Naive thymus-derived CD8-positive, alpha-beta T cell (primary cell): ENCODE measurements at regions not wholly inside any gene's neighbourhood (a gene's known extent, or its start where the extent isn't known, plus 50 kb on each side); places are given as distances from the start of the nearest gene placed in this dataset.
"Not testable (repeated sequence)": the region's sequence is repeated elsewhere in the genome, so short reads cannot be mapped to it uniquely, and the experiment has no call there.

Source experiments
- ATAC-seq, 2 donors: fragments of 150-1000 bp; cut with Tn5 transposase in 1 of 2; sonication (Bioruptor Pico), chemical (Tn5 transposase) in 1 of 2; 1 replicate in 1 of 2; 2 replicates in 1 of 2; pipeline ENCODE4 v1.10.0; 2021; ENCODE audit warnings: mild to moderate bottlenecking in 2 of 2, moderate library complexity in 2 of 2
- POLR2A ChIA-PET: fragments of 350-600 bp; sonication (Branson Sonifier 250); formaldehyde crosslinking; loops from one replicate; lab custom pipeline; 2021; ENCODE audit warnings: antibody characterized with exemption; lab: Charles Lee
- DNase-seq, 10 donors: peaks; one replicate each; pipeline versions ENCODE4 v3.0.0 to v3.0.0-alpha.2; 2020 to 2022
- H3K27ac Mint-ChIP-seq, 10 donors: one replicate each; pipeline ENCODE4 v1.8.0; 2020 to 2022; ENCODE audit warnings: mild to moderate bottlenecking in 10 of 10, mixed read lengths in 10 of 10, moderate library complexity in 4 of 10, inconsistent platforms in 1 of 10
- H3K27me3 Mint-ChIP-seq, 5 donors: one replicate each; pipeline ENCODE4 v1.8.0; 2021 to 2022; ENCODE audit warnings: mixed read lengths in 5 of 5
- H3K36me3 Mint-ChIP-seq, 3 donors: one replicate each; pipeline ENCODE4 v1.8.0; 2020 to 2022; ENCODE audit warnings: mixed read lengths in 3 of 3, mild to moderate bottlenecking in 2 of 3, inconsistent platforms in 1 of 3
- H3K4me1 Mint-ChIP-seq, 4 donors: one replicate each; pipeline ENCODE4 v1.8.0; 2021 to 2022; ENCODE audit warnings: mixed read lengths in 4 of 4
- H3K4me3 Mint-ChIP-seq, 10 donors: one replicate each; pipeline ENCODE4 v1.8.0; 2020 to 2022; ENCODE audit warnings: mild to moderate bottlenecking in 10 of 10, mixed read lengths in 10 of 10, moderate library complexity in 6 of 10, inconsistent platforms in 1 of 10
- H3K9me3 Mint-ChIP-seq, 9 donors: one replicate each; pipeline ENCODE4 v1.8.0; 2020 to 2022; ENCODE audit warnings: mixed read lengths in 9 of 9, mild to moderate bottlenecking in 3 of 9, inconsistent platforms in 1 of 9, moderate library complexity in 1 of 9

GRCh38 chr12:82300611-82301010, 57.6 kb downstream of the CCDC59 start:
- POLR2A ChIA-PET, result no interaction called here
- Mint-ChIP-seq H3K4me1 (no peaks in the 10 kb centered on the region), H3K27ac (no peak overlapping the region), H3K27me3 (peaks cover 0 to 20% (median 3%) of the 10 kb centered on the region in 5 donors), H3K36me3 (no peaks in the 10 kb centered on the region), H3K9me3 (no peaks in the 10 kb centered on the region), H3K4me3 (no peak overlapping the region)
- ATAC-seq (no peak), DNase-seq (no peak)

DNA sequence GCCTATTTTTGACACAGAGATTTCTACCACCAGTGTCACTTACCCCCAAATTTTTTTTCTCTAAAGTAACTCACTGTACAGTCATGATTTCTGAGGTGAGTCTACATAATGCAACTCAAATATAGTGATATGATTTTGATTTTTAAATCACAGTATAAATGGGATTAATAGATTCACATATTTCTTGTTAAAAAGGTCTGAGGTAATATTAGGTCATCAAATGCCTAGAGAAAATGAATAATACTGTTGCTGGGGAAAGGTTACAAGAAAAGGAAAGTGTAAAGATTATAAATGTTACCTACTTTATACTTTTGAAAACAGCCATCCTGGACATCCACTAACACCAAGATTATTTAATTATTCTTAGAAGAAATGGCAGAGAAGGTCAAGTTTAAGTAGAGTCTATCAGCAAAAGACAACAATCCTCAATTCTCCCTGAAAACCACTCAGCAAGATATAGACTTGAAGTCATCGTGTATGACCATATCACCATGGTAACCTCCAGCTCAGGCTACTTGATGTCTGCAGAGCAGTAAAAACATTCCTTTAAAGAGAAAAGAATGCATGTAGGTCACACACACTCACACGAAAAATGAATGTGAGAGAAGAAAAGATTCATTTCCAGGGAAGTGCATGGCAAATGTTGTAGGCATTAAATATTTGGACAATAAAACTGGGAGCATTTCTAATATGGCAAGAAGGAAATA, 58.7 kb downstream of the CCDC59 start:
- DNase-seq (no peak), ATAC-seq (no peak)
- no peaks in the 10 kb centered on the region for H3K36me3 Mint-ChIP-seq
- H3K4me1 Mint-ChIP-seq, result no peaks in the 10 kb centered on the region
- POLR2A ChIA-PET, result no interaction called here
- H3K27ac Mint-ChIP-seq, result no peak overlapping the region
- no peaks in the 10 kb centered on the region for H3K9me3 Mint-ChIP-seq
- H3K27me3 Mint-ChIP-seq, result peaks cover 0 to 13% (median 0%) of the 10 kb centered on the region in 5 donors
- H3K4me3 Mint-ChIP-seq, result no peak overlapping the region

- Mint-ChIP-seq H3K36me3 (no peaks in the 10 kb centered on the region), H3K27me3 (peaks cover 0 to 12% (median 4%) of the 10 kb centered on the region in 5 donors)
These were observed 67.8 kb downstream of the CCDC59 start for GRCh38 chr12:82290415-82290814.

DNA sequence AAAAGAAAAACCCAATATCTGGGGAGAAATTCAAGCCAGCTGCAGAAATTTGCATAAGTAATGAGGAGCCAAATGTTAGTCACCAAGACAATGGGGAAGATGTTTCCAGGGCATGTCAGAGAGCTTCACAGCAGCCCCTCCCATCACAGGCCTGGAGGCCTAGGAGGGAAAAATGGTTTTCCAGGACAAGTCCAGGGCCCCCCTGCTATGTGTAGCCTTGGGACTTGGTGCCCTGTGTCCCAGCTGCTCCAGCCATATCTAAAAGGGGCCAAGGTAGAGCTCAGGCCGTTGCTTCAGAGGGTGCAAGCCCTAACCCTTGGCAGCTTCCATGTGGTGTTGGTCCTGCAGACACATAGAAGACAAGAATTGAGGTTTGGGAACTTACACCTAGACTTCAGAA, 76.9 kb downstream of the CCDC59 start:
- H3K27ac Mint-ChIP-seq, H3K36me3 Mint-ChIP-seq, POLR2A ChIA-PET, H3K4me3 Mint-ChIP-seq, H3K4me1 Mint-ChIP-seq, H3K27me3 Mint-ChIP-seq, DNase-seq, ATAC-seq: not testable (repeated sequence)
- H3K9me3 Mint-ChIP-seq, result peaks cover 0 to 23% (median 11%) of the 10 kb centered on the region in 9 donors

More at GRCh38 chr12:82290415-82290814, 67.8 kb downstream of the CCDC59 start:
- no peak overlapping the region for H3K4me3 Mint-ChIP-seq
- no peaks in the 10 kb centered on the region for H3K9me3 Mint-ChIP-seq
- H3K4me1 Mint-ChIP-seq, result no peaks in the 10 kb centered on the region
- H3K27ac Mint-ChIP-seq, result no peak overlapping the region
- ATAC-seq (no peak), DNase-seq (no peak)
- POLR2A ChIA-PET, result no interaction called here

DNA sequence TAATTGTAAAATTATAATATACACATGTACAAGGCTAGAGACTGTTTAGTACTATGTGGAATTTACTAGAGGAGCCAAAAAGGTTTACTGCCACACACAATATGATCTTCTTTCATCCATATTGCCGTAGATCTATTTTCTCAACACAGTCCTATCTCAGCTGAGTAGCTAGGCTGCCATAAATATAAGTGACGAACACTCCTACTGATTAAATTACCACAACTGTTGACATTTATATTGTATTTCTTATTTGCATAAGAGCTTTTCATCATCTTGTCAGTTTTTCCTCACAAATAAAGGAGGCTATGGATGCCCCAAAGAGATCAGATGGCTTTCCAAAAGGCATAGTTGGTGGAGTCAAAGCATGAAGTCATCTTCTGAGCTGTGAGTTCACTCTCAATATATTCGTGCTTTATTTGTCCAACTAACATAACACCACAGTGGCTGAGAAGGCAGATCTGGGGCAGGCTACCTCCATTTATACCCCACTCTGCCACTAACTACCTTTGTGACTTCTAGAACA, 78.6 kb downstream of the CCDC59 start:
- Mint-ChIP-seq H3K9me3 (peaks cover 0 to 23% (median 11%) of the 10 kb centered on the region in 9 donors), H3K27me3 (peaks cover 0 to 6% (median 2%) of the 10 kb centered on the region in 5 donors), H3K4me1 (no peaks in the 10 kb centered on the region), H3K36me3 (no peaks in the 10 kb centered on the region), H3K27ac (no peak overlapping the region), H3K4me3 (no peak overlapping the region)
- DNase-seq, result no peak
- no peak for ATAC-seq
- POLR2A ChIA-PET, result no interaction called here

DNA sequence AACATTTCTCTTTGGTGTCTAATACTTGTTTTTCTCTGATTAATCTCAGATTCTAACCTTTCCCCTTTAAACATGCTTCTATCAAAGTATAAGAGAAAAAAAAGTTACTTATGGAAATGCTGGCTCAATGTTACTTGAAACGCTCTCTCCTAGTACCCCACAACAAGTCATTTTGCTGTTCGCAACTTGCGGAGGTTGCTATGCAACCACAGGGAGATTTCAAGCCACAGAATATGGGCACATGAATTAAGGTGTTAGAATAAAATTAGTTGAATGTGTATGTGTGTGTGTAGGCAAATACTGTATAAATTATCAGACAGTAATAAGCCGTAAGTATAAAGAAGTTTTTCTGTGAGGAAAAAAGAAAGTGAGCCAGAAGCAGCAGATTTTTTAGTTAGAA, 80.6 kb downstream of the CCDC59 start:
- H3K9me3 Mint-ChIP-seq, result peaks cover 0 to 20% (median 13%) of the 10 kb centered on the region in 9 donors
- no peaks in the 10 kb centered on the region for H3K4me1 Mint-ChIP-seq
- DNase-seq (no peak), ATAC-seq (no peak)
- POLR2A ChIA-PET, result no interaction called here
- H3K4me3 Mint-ChIP-seq, result no peak overlapping the region
- peaks cover 0 to 2% (median 0%) of the 10 kb centered on the region in 5 donors for H3K27me3 Mint-ChIP-seq
- H3K27ac Mint-ChIP-seq, result no peak overlapping the region
- H3K36me3 Mint-ChIP-seq, result no peaks in the 10 kb centered on the region

- POLR2A ChIA-PET, result no interaction called here
- peaks cover 0 to 3% (median 0%) of the 10 kb centered on the region in 3 donors for H3K36me3 Mint-ChIP-seq
- no peak for ATAC-seq
- H3K4me1 Mint-ChIP-seq, result no peaks in the 10 kb centered on the region
- H3K4me3 Mint-ChIP-seq, result no peak overlapping the region
- peaks cover 0 to 17% (median 10%) of the 10 kb centered on the region in 9 donors for H3K9me3 Mint-ChIP-seq
- H3K27me3 Mint-ChIP-seq, result peaks cover 0 to 3% (median 0%) of the 10 kb centered on the region in 5 donors
- H3K27ac Mint-ChIP-seq, result no peak overlapping the region
- DNase-seq, result no peak
These were observed 115.5 kb downstream of the CCDC59 start for GRCh38 chr12:82242729-82243128.

DNA sequence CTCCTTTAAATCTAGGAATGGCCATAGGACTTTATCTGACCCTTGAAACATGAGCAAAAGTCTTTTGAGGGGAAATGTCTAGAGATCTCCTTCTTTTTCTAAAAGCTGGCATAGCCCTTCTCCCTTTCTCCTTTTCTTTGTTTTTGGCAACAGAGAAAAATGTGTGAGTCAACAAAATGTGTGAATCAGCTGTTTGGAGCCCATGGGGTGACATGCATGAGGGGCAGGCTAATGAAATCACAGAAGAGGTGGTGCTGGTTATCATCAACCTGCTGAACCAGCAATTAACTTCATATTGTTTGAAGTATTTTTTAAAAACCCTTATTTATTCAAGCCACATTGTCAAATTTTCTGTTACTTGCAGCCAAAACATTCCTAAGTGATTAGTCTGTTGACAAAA, 132.3 kb downstream of the CCDC59 start:
- no peak overlapping the region for H3K4me3 Mint-ChIP-seq
- peaks cover 0 to 15% (median 4%) of the 10 kb centered on the region in 9 donors for H3K9me3 Mint-ChIP-seq
- POLR2A ChIA-PET, result no interaction called here
- ATAC-seq (no peak), DNase-seq (no peak)
- H3K4me1 Mint-ChIP-seq, result no peaks in the 10 kb centered on the region
- H3K27me3 Mint-ChIP-seq, result peaks cover 0 to 7% (median 0%) of the 10 kb centered on the region in 5 donors
- no peaks in the 10 kb centered on the region for H3K36me3 Mint-ChIP-seq
- no peak overlapping the region for H3K27ac Mint-ChIP-seq

GRCh38 chr12:82223426-82223825, 134.8 kb downstream of the CCDC59 start:
- no peak overlapping the region for H3K27ac Mint-ChIP-seq
- POLR2A ChIA-PET, result no interaction called here
- H3K9me3 Mint-ChIP-seq, result peaks cover 0 to 15% (median 4%) of the 10 kb centered on the region in 9 donors
- no peak for ATAC-seq
- H3K4me1 Mint-ChIP-seq, result no peaks in the 10 kb centered on the region
- peaks cover 0 to 7% (median 0%) of the 10 kb centered on the region in 5 donors for H3K27me3 Mint-ChIP-seq
- no peaks in the 10 kb centered on the region for H3K36me3 Mint-ChIP-seq
- no peak for DNase-seq
- H3K4me3 Mint-ChIP-seq, result no peak overlapping the region

- Mint-ChIP-seq H3K27me3 (peaks cover 0 to 3% (median 0%) of the 10 kb centered on the region in 5 donors), H3K4me1 (no peaks in the 10 kb centered on the region), H3K9me3 (peaks cover 0 to 22% (median 6%) of the 10 kb centered on the region in 9 donors), H3K27ac (no peak overlapping the region), H3K36me3 (peaks cover 0 to 4% (median 0%) of the 10 kb centered on the region in 3 donors), H3K4me3 (no peak overlapping the region)
- POLR2A ChIA-PET, result no interaction called here
- no peak for DNase-seq
- ATAC-seq, result no peak
These were observed 141.7 kb downstream of the CCDC59 start for GRCh38 chr12:82216475-82216874.

- no peak overlapping the region for H3K27ac Mint-ChIP-seq
- no peaks in the 10 kb centered on the region for H3K4me1 Mint-ChIP-seq
- DNase-seq (no peak), ATAC-seq (no peak)
- H3K27me3 Mint-ChIP-seq, result peaks cover 0 to 3% (median 0%) of the 10 kb centered on the region in 5 donors
- H3K36me3 Mint-ChIP-seq, result peaks cover 0 to 12% (median 0%) of the 10 kb centered on the region in 3 donors
- H3K4me3 Mint-ChIP-seq, result no peak overlapping the region
- POLR2A ChIA-PET, result no interaction called here
- peaks cover 5 to 31% (median 16%) of the 10 kb centered on the region in 9 donors for H3K9me3 Mint-ChIP-seq
These were observed 144.4 kb downstream of the CCDC59 start for GRCh38 chr12:82213761-82214160.

DNA sequence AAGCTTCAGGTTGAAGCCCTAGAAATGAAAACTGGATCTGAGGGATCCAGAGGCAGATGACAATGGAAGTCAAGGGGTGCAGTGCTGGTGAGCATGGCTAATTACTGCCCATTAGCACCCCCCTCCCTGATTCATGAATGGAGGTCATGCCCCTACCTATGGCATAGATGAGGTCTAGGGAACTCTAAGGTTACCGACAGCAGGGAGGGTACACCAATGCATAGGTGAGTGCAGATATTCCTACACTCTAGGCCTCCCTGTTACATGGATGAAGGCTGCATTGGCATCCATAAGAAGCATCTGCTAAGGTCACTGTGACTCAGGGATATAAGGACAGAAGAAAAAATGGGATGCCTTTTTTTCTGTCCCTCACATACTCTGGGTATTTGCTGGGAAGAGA, 147.3 kb downstream of the CCDC59 start:
- no peak overlapping the region for H3K4me3 Mint-ChIP-seq
- ATAC-seq, result no peak

DNA sequence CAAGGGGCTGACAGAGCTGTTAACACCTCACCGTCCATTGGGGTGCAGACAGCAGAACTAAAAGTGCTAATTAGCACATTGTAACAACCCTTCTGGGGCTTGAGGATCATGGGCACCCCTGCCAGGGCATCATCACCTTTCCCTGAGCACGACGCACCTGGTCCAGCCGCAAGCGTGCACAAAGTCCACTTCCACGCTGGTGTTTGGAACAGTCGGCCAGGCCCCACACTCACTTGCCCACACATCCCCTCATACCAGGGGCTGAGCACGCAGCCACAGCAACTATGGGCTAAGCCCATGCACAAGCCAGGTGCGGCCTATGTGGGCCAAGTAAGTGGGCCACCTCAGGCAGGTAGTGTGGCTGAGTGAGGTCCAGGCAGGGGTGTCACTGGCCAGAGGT, 148.7 kb downstream of the CCDC59 start:
- DNase-seq, result no peak
- Mint-ChIP-seq H3K4me1 (no peaks in the 10 kb centered on the region), H3K27ac (no peak overlapping the region), H3K36me3 (peaks cover 0 to 12% (median 0%) of the 10 kb centered on the region in 3 donors), H3K27me3 (peaks cover 0 to 3% (median 0%) of the 10 kb centered on the region in 5 donors), H3K9me3 (peaks cover 2 to 24% (median 10%) of the 10 kb centered on the region in 9 donors), H3K4me3 (no peak overlapping the region)
- ATAC-seq, result no peak
- POLR2A ChIA-PET, result no interaction called here

More for the DNA sequence above, 147.3 kb downstream of the CCDC59 start:
- no peak for DNase-seq
- H3K9me3 Mint-ChIP-seq, result peaks cover 5 to 30% (median 14%) of the 10 kb centered on the region in 9 donors
- no peak overlapping the region for H3K27ac Mint-ChIP-seq
- H3K4me1 Mint-ChIP-seq, result no peaks in the 10 kb centered on the region
- H3K36me3 Mint-ChIP-seq, result peaks cover 0 to 12% (median 0%) of the 10 kb centered on the region in 3 donors
- POLR2A ChIA-PET, result no interaction called here
- peaks cover 0 to 3% (median 0%) of the 10 kb centered on the region in 5 donors for H3K27me3 Mint-ChIP-seq
